ENCODE measurements at regions not wholly inside any gene's neighbourhood (a gene's known extent, or its start where the extent isn't known, plus 50 kb on each side); places are given as distances from the start of the nearest gene placed in this dataset.
A peak's percentile ranks its signal among the peaks of the same experiment; 100 is the strongest.

- DNase-seq (ENCODE audit: low read depth in 2 of 2), result no peak
These were observed 154.0 kb upstream of the KCNK2 start for GRCh38 chr1:214928574-214928973.

- peak; percentile 9 to 12 for DNase-seq (ENCODE audit: low read depth in 2 of 2)
These were observed 149.2 kb upstream of the KCNK2 start for GRCh38 chr1:214933375-214933774.

GRCh38 chr1:214934045-214934444 lies 148.5 kb upstream of the KCNK2 start:
- no peak for DNase-seq (ENCODE audit: low read depth in 2 of 2)

GRCh38 chr1:214935258-214935657 lies 147.3 kb upstream of the KCNK2 start:
- DNase-seq (ENCODE audit: low read depth in 2 of 2), result no peak

GRCh38 chr1:214939180-214939579 lies 143.4 kb upstream of the KCNK2 start:
- DNase-seq (ENCODE audit: low read depth in 2 of 2), result no peak

GRCh38 chr1:214941061-214941460 lies 141.5 kb upstream of the KCNK2 start:
- no peak for DNase-seq (ENCODE audit: low read depth in 2 of 2)

- no peak for DNase-seq (ENCODE audit: low read depth in 2 of 2)
These were observed 139.5 kb upstream of the KCNK2 start for GRCh38 chr1:214943054-214943453.

- no peak for DNase-seq (ENCODE audit: low read depth in 2 of 2)
These were observed 135.9 kb upstream of the KCNK2 start for GRCh38 chr1:214946615-214947014.

- no peak for DNase-seq (ENCODE audit: low read depth in 2 of 2)
These were observed 129.9 kb upstream of the KCNK2 start for GRCh38 chr1:214952648-214953047.

GRCh38 chr1:214953901-214954616 lies 128.5 kb upstream of the KCNK2 start:
- no peak for DNase-seq (ENCODE audit: low read depth in 2 of 2)

GRCh38 chr1:214954617-214954949 lies 128.0 kb upstream of the KCNK2 start:
- DNase-seq (ENCODE audit: low read depth in 2 of 2), result no peak

GRCh38 chr1:214957330-214958137 lies 125.0 kb upstream of the KCNK2 start:
- DNase-seq (ENCODE audit: low read depth in 2 of 2), result no peak

- DNase-seq (ENCODE audit: low read depth in 2 of 2), result no peak
These were observed 124.1 kb upstream of the KCNK2 start for GRCh38 chr1:214958486-214958885.

- DNase-seq (ENCODE audit: low read depth in 2 of 2), result no peak
These were observed 116.2 kb upstream of the KCNK2 start for GRCh38 chr1:214966346-214966745.

GRCh38 chr1:214967865-214968575 lies 114.5 kb upstream of the KCNK2 start:
- no peak for DNase-seq (ENCODE audit: low read depth in 2 of 2)

- DNase-seq (ENCODE audit: low read depth in 2 of 2), result no peak
These were observed 112.5 kb upstream of the KCNK2 start for GRCh38 chr1:214970016-214970415.

- DNase-seq (ENCODE audit: low read depth in 2 of 2), result no peak
These were observed 111.5 kb upstream of the KCNK2 start for GRCh38 chr1:214971071-214971470.

GRCh38 chr1:214974002-214974401 lies 108.5 kb upstream of the KCNK2 start:
- no peak for DNase-seq (ENCODE audit: low read depth in 2 of 2)

- DNase-seq (ENCODE audit: low read depth in 2 of 2), result no peak
These were observed 105.9 kb upstream of the KCNK2 start for GRCh38 chr1:214976665-214977064.

- no peak for DNase-seq (ENCODE audit: low read depth in 2 of 2)
These were observed 105.4 kb upstream of the KCNK2 start for GRCh38 chr1:214977110-214977509.

GRCh38 chr1:214977700-214978374 lies 104.7 kb upstream of the KCNK2 start:
- DNase-seq (ENCODE audit: low read depth in 2 of 2), result no peak

- DNase-seq (ENCODE audit: low read depth in 2 of 2), result no peak
These were observed 103.3 kb upstream of the KCNK2 start for GRCh38 chr1:214979191-214979590.
